ENCODE measurements at regions not wholly inside any gene's neighbourhood (a gene's known extent, or its start where the extent isn't known, plus 50 kb on each side); places are given as distances from the start of the nearest gene placed in this dataset.

DNA sequence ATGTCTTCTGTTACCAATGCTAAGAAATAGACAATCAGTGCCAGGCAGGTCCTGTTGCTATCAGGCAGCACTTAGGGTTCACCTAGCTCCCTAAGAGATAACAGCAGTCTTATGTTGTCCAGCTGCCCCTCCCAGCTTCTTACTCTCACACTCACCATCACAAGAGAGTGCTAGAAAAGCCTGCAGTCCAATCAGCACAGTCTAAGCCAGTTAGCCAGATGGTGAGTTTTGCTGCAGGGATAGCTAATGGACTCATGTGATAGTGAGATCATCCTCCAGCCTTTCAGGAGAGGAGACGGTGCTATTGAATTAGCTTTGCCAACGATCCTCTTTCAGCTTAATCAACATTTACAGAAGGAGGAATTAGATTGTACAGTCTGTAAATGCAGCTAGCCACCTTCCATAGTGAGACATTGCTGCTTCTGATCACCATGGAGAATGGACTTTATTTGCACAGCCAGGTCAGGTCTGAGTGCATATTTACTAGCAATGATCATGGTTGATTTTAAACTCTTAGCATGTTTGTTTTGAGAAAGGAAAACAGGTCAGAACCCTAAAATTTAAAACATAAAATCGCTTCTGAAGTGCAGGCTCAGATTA is 438.3 kb downstream of the CENPC start:
- no peak for DNase-seq

DNA sequence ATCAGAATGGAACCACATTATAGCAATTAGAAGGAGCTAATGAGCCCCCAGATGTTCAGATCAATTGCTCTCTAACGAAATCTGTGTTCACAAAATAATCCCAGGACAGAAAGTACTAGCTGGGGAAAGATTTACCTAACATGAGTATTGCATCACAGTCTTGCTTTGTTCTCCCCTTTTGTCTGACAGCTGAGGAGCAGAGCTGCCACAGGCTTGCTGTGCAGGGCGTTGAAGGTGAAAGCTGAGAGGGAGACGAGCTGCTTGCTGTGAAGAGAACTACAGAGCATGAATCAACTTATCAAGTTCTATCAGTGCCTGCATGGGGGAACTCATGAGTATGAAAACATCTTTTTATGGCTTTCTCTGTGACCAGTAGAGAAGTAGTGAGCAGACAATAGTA is 441.2 kb downstream of the CENPC start:
- no peak for DNase-seq

DNA sequence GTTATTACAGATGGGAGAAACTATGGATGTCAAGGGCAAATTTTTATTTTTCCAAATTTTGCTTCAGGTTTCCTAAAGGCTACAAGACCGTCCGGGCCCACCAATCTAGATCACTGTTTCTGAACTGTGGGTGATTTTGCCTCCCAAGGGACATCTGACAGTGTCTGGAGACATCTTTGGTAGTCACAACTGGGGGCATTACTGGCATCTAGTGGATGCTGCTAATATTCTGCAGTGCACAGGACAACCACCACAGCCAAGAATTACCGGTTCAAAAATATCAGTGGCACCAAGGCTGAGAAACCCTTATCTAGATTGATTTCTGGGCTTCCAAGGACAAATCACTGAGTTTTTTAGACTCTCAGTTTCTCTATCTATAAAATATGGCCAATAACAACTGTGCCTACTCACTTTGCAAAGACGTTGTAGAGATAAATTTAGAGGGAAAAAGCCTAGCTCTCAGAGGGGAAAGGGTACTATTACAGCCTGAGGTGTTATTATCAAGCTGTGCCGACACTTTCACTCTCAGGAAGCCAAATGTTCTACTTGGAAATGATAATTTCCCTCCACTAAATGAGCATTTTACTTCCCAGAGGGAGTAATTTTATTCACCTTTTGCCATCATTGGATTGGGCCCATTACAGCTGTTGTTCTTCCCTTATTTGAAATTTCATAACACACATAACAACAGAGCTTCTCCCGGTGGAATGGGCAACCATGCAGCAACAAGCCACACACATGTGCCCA is 442.1 kb downstream of the CENPC start:
- DNase-seq = no peak

- DNase-seq = no peak
These were observed 443.7 kb downstream of the CENPC start for GRCh38 chr4:67101612-67102011.

GRCh38 chr4:67092351-67092750 is 453.0 kb downstream of the CENPC start:
- no peak for DNase-seq

DNA sequence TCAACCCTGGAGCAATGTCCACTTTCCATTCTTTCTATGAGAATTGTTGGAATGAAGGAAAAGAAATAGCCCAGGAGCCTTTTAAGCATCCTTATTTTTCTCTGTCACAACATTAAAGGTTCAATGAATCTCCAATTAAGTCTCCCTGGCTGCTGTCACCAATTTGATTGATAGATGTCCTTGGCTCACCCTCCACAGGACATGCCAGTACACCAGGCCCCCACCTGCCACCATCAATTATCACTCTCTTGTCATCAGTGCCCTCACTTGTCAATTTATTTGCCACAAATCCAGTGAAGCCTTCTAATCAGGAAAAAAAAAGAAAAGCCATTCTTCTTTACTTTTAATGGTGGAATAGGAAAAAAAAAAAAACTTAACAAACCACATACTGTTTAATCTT is 453.6 kb downstream of the CENPC start:
- no peak for DNase-seq

DNA sequence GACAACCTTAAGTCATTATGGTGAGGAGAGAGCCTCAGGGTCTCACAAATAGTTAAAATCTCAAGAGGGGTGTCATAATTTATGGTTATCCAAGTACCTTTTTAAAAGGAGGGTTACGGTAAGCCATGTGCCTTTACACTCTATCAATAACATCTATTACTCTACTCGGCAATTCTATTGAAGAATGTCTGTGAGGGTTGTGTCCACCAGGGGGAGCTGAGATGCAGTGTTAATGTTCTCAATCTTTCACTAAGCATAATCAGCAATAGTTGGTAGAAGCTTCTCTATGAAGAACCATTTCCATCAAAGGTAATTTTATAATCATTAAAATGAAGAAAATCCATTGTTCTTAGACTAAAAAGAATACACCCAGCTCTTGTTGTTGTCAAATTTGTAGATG is 457.4 kb downstream of the CENPC start:
- peak; percentile 8 for DNase-seq

GRCh38 chr4:67084783-67085182 is 460.5 kb downstream of the CENPC start:
- DNase-seq = no peak

DNA sequence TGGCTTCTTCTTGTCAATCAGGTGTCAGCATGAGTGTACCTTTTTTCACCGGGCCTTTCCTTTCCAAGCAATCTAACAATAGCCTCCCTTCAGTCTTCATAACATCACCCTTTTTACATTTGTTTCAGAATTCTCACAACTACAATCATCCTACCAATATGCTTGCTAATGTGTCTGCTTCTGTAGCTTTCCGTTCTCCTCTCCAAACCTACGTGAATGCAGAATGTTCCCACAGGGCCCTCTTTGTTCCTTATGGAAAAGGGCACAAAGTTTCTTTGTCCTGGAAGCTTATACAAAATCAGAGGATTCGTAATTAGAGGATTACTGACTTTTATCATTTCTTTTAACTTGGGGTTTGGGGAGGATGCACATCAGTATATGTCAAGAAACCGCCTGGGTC is 461.8 kb downstream of the CENPC start:
- no peak for DNase-seq

DNA sequence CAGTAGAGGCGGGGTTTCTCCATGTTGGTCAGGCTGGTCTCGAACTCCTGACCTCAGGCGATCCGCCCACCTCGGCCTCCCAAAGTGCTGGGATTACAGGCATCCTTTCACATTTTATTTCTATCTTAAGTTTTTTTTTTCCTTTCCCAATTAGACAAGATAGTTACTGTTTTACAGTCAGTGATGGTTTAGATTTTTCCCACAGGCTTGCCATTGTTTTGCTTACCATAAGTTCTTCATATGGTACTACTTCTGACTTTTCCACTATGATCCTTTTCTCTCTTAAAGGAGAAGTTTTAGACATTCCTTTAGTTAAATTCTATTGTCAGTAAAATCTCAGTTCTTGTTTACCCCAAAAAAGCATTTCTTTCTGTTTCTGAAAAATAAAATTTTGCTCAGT is 462.6 kb downstream of the CENPC start:
- DNase-seq = no peak

DNA sequence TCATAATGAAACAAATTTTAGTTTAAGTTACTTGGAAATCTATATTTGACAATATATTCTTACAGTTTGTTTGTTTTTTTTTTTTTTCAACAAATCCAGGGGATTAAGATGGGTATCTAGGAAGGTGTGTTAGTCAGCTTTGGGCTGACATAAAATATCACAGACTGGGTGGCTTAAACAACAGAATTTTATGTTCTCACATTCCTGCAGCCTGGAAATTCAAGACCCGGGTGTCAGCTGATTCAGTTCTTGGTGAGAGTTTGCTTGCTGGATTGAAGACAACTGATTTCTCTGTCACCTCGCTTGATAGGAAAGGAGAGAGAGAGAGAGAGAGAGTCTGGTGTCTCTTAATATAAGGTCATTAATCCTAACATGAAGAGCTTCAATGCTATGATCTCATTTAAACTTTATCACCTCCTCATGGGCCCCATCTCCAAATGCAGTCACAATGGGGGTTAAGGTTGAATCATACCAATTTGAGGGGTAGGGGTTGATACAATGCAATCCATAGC is 465.2 kb downstream of the CENPC start:
- peak; percentile 58 for DNase-seq

- DNase-seq = no peak
These were observed 473.7 kb downstream of the CENPC start for GRCh38 chr4:67071641-67072040.

- no peak for DNase-seq
These were observed 490.0 kb downstream of the CENPC start for GRCh38 chr4:67055319-67055718.

GRCh38 chr4:67054896-67055295 is 490.4 kb downstream of the CENPC start:
- peak; percentile 65 for DNase-seq

- no peak for DNase-seq
These were observed 492.3 kb downstream of the CENPC start for GRCh38 chr4:67052814-67053675.

- no peak for DNase-seq
These were observed 494.1 kb downstream of the CENPC start for GRCh38 chr4:67051000-67051789.

- DNase-seq = no peak
These were observed 495.9 kb downstream of the CENPC start for GRCh38 chr4:67049446-67049845.

GRCh38 chr4:67048530-67048929 is 496.8 kb downstream of the CENPC start:
- no peak for DNase-seq

DNA sequence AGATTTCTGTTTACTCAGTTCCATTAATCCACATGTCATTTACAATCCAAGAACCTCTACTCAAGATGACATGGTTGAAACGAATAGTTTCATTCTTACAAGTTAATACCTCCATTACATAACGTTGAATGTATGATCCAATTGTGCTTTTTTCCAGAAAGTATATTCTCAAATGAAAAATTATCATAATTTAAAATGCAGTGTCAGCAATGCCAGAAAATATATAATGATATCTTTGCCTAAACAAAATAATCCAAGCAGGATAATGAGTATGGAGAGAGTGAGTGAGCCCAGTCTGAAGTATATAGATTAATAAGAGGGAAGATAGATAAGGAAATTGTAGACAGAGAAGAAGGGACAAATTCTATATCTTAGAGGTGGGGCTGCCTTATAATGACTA is 505.0 kb downstream of the CENPC start:
- no peak for DNase-seq

GRCh38 chr4:67038228-67038566 is 507.1 kb downstream of the CENPC start:
- no peak for DNase-seq

DNA sequence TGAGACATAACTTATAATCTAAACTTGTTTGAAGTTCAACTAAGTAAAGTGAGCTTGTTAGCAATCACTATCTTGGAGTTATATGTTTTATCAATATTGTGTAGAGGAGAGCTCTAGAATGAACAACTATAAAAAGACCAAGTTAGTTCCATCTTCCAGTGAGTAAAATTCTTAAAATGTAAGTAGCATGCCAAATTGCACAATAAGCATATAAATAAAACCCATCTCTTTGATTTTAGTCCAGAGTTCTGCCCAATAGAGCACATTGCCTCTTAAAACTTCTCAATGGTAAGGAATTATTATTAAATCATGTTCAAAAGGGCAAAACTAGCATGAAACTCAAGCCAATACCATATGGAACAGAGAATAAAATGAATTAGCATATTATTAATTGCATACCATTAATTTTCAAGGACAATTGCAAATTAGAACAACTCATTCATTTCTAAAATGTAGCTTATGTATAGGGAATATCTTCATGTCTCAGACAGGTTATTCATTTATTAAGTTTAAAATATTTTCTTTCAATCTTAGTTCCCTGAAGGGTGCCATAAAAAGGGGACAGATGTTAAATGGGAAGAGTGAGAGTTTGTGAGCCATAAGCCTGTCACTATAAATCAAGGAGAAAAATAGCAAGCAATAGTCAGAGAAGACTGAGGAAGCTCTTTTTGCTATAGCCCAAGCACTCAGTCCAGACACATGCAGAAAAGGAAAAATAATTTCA is 507.6 kb downstream of the CENPC start:
- DNase-seq = no peak

DNA sequence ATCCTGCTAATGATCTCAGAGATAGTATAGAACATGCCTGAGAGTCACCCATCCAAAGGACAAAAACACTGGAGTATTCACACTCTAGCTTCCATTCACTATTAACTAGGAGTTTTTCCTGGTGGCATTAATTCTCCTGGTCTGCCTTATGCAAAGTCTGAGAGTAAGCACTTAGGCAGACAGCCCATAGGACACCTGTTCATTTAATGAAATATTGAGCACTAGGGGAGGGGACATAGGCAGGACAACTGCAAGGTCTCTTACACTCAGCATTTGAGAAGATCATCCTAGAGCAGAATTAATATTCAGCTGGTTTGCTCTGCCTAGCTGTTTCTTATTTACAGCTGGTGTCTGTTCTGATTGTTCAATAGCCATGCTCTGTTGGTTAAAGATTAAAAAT is 508.5 kb downstream of the CENPC start:
- DNase-seq = no peak

Measured in fibroblast of skin of back (primary cell).